Trophoblast cell (in vitro differentiated cells and primary cell): ENCODE measurements at regions not wholly inside any gene's neighbourhood (a gene's known extent, or its start where the extent isn't known, plus 50 kb on each side); places are given as distances from the start of the nearest gene placed in this dataset.

Experiments
- DNase-seq, 2 donors: peaks; one replicate each; pipeline ENCODE4 v3.0.0-alpha.2; 2016
- H2AFZ ChIP-seq: 2 replicates; pipeline ENCODE4 v1.6.1; 2013; ENCODE audit warnings: low read length, moderate library complexity, mild to moderate bottlenecking; ENCODE audit not compliant: insufficient read depth, poor library complexity
- H2AK5ac ChIP-seq: 2 replicates; pipeline ENCODE4 v1.6.1; 2013; ENCODE audit warnings: mild to moderate bottlenecking, low read length
- H2BK120ac ChIP-seq: 2 replicates; pipeline ENCODE4 v1.6.1; 2013; ENCODE audit warnings: low read length, mild to moderate bottlenecking, moderate library complexity; ENCODE audit not compliant: insufficient read depth, poor library complexity
- H2BK12ac ChIP-seq: 2 replicates; pipeline ENCODE4 v1.6.1; 2013; ENCODE audit warnings: mild to moderate bottlenecking, low read length, moderate library complexity
- H2BK5ac ChIP-seq: 2 replicates; pipeline ENCODE4 v1.6.1; 2013; ENCODE audit warnings: low read length, low read depth, moderate library complexity, mild to moderate bottlenecking; ENCODE audit not compliant: poor library complexity
- H3K14ac ChIP-seq: 2 replicates; pipeline ENCODE4 v1.6.1; 2013; ENCODE audit warnings: mild to moderate bottlenecking, low read length
- H3K18ac ChIP-seq: 2 replicates; pipeline ENCODE4 v1.6.1; 2013; ENCODE audit warnings: mild to moderate bottlenecking, low read length
- H3K23ac ChIP-seq: 2 replicates; pipeline ENCODE4 v1.6.1; 2013; ENCODE audit warnings: low read length
- H3K27ac ChIP-seq: 2 replicates; pipeline ENCODE4 v1.5.1; 2013; ENCODE audit warnings: low read depth, mild to moderate bottlenecking, inconsistent platforms, low read length, moderate library complexity
- H3K27me3 ChIP-seq: 2 replicates; pipeline ENCODE4 v1.6.1; 2013; ENCODE audit warnings: inconsistent platforms, mild to moderate bottlenecking, low read length, moderate library complexity; ENCODE audit not compliant: insufficient read depth
- H3K36me3 ChIP-seq, 2 experiments: 1 replicate in 1 of 2; 2 replicates in 1 of 2; pipeline ENCODE4 v1.6.1; 2013; ENCODE audit warnings: low read length in 2 of 2, mild to moderate bottlenecking in 2 of 2, moderate library complexity in 1 of 2; ENCODE audit not compliant: insufficient read depth in 2 of 2, control insufficient read depth in 1 of 2
- H3K4ac ChIP-seq: 2 replicates; pipeline ENCODE4 v1.6.1; 2013; ENCODE audit warnings: low read depth, mild to moderate bottlenecking, low read length, moderate library complexity
- H3K4me1 ChIP-seq, 2 experiments: 1 replicate in 1 of 2; 2 replicates in 1 of 2; pipeline ENCODE4 v1.6.1; 2013; ENCODE audit warnings: low read length in 2 of 2, mild to moderate bottlenecking in 2 of 2, moderate library complexity in 1 of 2; ENCODE audit not compliant: insufficient read depth in 2 of 2, control insufficient read depth in 1 of 2
- H3K4me2 ChIP-seq: 2 replicates; pipeline ENCODE4 v1.6.1; 2013; ENCODE audit warnings: inconsistent platforms, mild to moderate bottlenecking, low read length, moderate library complexity
- H3K4me3 ChIP-seq: 2 replicates; pipeline ENCODE4 v1.5.1; 2013; ENCODE audit warnings: mild to moderate bottlenecking, low read depth, low read length, inconsistent platforms
- H3K79me1 ChIP-seq: one replicate; pipeline ENCODE4 v1.6.1; 2013; ENCODE audit warnings: low read length
- H3K79me2 ChIP-seq: 2 replicates; pipeline ENCODE4 v1.6.1; 2013; ENCODE audit warnings: low read length, mild to moderate bottlenecking; ENCODE audit not compliant: control insufficient read depth, insufficient read depth, poor library complexity
- H3K9ac ChIP-seq: 2 replicates; pipeline ENCODE4 v1.6.1; 2013; ENCODE audit warnings: mild to moderate bottlenecking, low read length
- H3K9me3 ChIP-seq: 2 replicates; pipeline ENCODE4 v1.6.1; 2013; ENCODE audit warnings: low read depth, mild to moderate bottlenecking, control low read depth, inconsistent platforms, low read length; ENCODE audit not compliant: insufficient read depth
- H4K12ac ChIP-seq: 2 replicates; pipeline ENCODE4 v1.6.1; 2013; ENCODE audit warnings: low read depth, mild to moderate bottlenecking, low read length, moderate library complexity
- H4K8ac ChIP-seq: 2 replicates; pipeline ENCODE4 v1.6.1; 2013; ENCODE audit warnings: low read depth, mild to moderate bottlenecking, low read length, moderate library complexity
- H4K91ac ChIP-seq: one replicate; pipeline ENCODE4 v1.6.1; 2013; ENCODE audit warnings: low read depth, mild to moderate bottlenecking, low read length, moderate library complexity
- WGBS: extraction: QIAGEN DNeasy Blood & Tissue Kit; methylation state at CpG from one replicate; pipeline ENCODE4 v1.1.7; 2013; ENCODE audit warnings: missing lambda C conversion rate; ENCODE audit not compliant: insufficient read length, insufficient coverage; ENCODE audit errors: extremely low coverage; 5-methylcytosine and 5-hydroxymethylcytosine counted together

- H3K4ac ChIP-seq, result no peak overlapping the region
- no peak overlapping the region for H2AFZ ChIP-seq
- H4K8ac ChIP-seq, result no peak overlapping the region
- H3K18ac ChIP-seq, result no peak overlapping the region
- H4K12ac ChIP-seq, result no peak overlapping the region
- H3K4me1 ChIP-seq, result no peaks in the 10 kb centered on the region
- no peak overlapping the region for H2BK12ac ChIP-seq
- no peak overlapping the region for H2BK5ac ChIP-seq
- WGBS, result no CpG with 5 or more reads among the region's 2 CpGs
- H3K4me3 ChIP-seq, result no peak overlapping the region
- no peaks in the 10 kb centered on the region for H3K79me1 ChIP-seq
- no peak overlapping the region for H3K23ac ChIP-seq
- H3K27ac ChIP-seq, result no peak overlapping the region
- no peak for DNase-seq
- H3K36me3 ChIP-seq, result no peaks in the 10 kb centered on the region
- H3K9me3 ChIP-seq, result no peaks in the 10 kb centered on the region
- H2BK120ac ChIP-seq, result no peak overlapping the region
- H3K27me3 ChIP-seq, result no peaks in the 10 kb centered on the region
- no peak overlapping the region for H2AK5ac ChIP-seq
- H3K9ac ChIP-seq, result no peak overlapping the region
- H3K14ac ChIP-seq, result no peak overlapping the region
- H3K79me2 ChIP-seq, result no peaks in the 10 kb centered on the region
- no peak overlapping the region for H4K91ac ChIP-seq
- H3K4me2 ChIP-seq, result no peak overlapping the region
Measured at GRCh38 chr14:86166541-86166940, 636.6 kb downstream of the FLRT2 start.

GRCh38 chr14:86153480-86153879, 623.5 kb downstream of the FLRT2 start:
- H3K23ac ChIP-seq, result no peak overlapping the region
- no peak overlapping the region for H4K12ac ChIP-seq
- no peak overlapping the region for H3K4me3 ChIP-seq
- H2AFZ ChIP-seq, result no peak overlapping the region
- no peak overlapping the region for H2AK5ac ChIP-seq
- no peak overlapping the region for H3K27ac ChIP-seq
- H3K79me2 ChIP-seq, result no peaks in the 10 kb centered on the region
- no peak overlapping the region for H3K4ac ChIP-seq
- H4K8ac ChIP-seq, result no peak overlapping the region
- H3K9ac ChIP-seq, result no peak overlapping the region
- no peak overlapping the region for H3K4me2 ChIP-seq
- H3K14ac ChIP-seq, result no peak overlapping the region
- no peaks in the 10 kb centered on the region for H3K27me3 ChIP-seq
- no peaks in the 10 kb centered on the region for H3K9me3 ChIP-seq
- no peaks in the 10 kb centered on the region for H3K36me3 ChIP-seq
- H4K91ac ChIP-seq, result no peak overlapping the region
- H2BK12ac ChIP-seq, result no peak overlapping the region
- H3K79me1 ChIP-seq, result no peaks in the 10 kb centered on the region
- H2BK120ac ChIP-seq, result no peak overlapping the region
- H3K4me1 ChIP-seq, result no peaks in the 10 kb centered on the region
- no peak overlapping the region for H2BK5ac ChIP-seq
- no peak for DNase-seq
- H3K18ac ChIP-seq, result no peak overlapping the region

GRCh38 chr14:86143248-86143647, 613.3 kb downstream of the FLRT2 start:
- Histone ChIP-seq H3K36me3 (no peaks in the 10 kb centered on the region), H2BK12ac (no peak overlapping the region), H3K4ac (no peak overlapping the region), H3K4me3 (no peak overlapping the region), H4K12ac (no peak overlapping the region), H3K9ac (no peak overlapping the region), H4K91ac (no peak overlapping the region), H3K23ac (no peak overlapping the region), H3K79me1 (no peaks in the 10 kb centered on the region), H2AK5ac (no peak overlapping the region), H3K4me1 (no peaks in the 10 kb centered on the region), H3K27me3 (no peaks in the 10 kb centered on the region), H2BK120ac (no peak overlapping the region), H3K18ac (no peak overlapping the region), H3K79me2 (no peaks in the 10 kb centered on the region), H2BK5ac (no peak overlapping the region), H3K27ac (no peak overlapping the region), H3K4me2 (no peak overlapping the region), H3K9me3 (no peaks in the 10 kb centered on the region), H2AFZ (no peak overlapping the region), H3K14ac (no peak overlapping the region), H4K8ac (no peak overlapping the region)
- DNase-seq, result no peak
- WGBS, result no CpG with 5 or more reads among the region's 1 CpG

GRCh38 chr14:86141966-86142365, 612.0 kb downstream of the FLRT2 start:
- Histone ChIP-seq H3K4ac (no peak overlapping the region), H3K9me3 (no peaks in the 10 kb centered on the region), H2BK120ac (no peak overlapping the region), H2BK12ac (no peak overlapping the region), H3K36me3 (no peaks in the 10 kb centered on the region), H2AK5ac (no peak overlapping the region), H4K12ac (no peak overlapping the region), H3K9ac (no peak overlapping the region), H3K23ac (no peak overlapping the region), H3K27ac (no peak overlapping the region), H3K14ac (no peak overlapping the region), H3K4me3 (no peak overlapping the region), H3K79me1 (no peaks in the 10 kb centered on the region), H3K4me1 (no peaks in the 10 kb centered on the region), H3K4me2 (no peak overlapping the region), H4K91ac (no peak overlapping the region), H2AFZ (no peak overlapping the region), H3K79me2 (no peaks in the 10 kb centered on the region), H3K18ac (no peak overlapping the region), H4K8ac (no peak overlapping the region), H2BK5ac (no peak overlapping the region), H3K27me3 (no peaks in the 10 kb centered on the region)
- no peak for DNase-seq
- WGBS, result no CpG with 5 or more reads among the region's 2 CpGs

- H3K4me2 ChIP-seq, result no peak overlapping the region
- H4K91ac ChIP-seq, result no peak overlapping the region
- no peaks in the 10 kb centered on the region for H3K79me2 ChIP-seq
- no peak overlapping the region for H2BK120ac ChIP-seq
- no peaks in the 10 kb centered on the region for H3K36me3 ChIP-seq
- H3K18ac ChIP-seq, result no peak overlapping the region
- H3K4ac ChIP-seq, result no peak overlapping the region
- H2AFZ ChIP-seq, result no peak overlapping the region
- H2BK12ac ChIP-seq, result no peak overlapping the region
- H4K8ac ChIP-seq, result no peak overlapping the region
- H3K9me3 ChIP-seq, result no peaks in the 10 kb centered on the region
- H3K23ac ChIP-seq, result no peak overlapping the region
- H3K79me1 ChIP-seq, result no peaks in the 10 kb centered on the region
- no peaks in the 10 kb centered on the region for H3K4me1 ChIP-seq
- no peak for DNase-seq
- no CpG with 5 or more reads among the region's 1 CpG for WGBS
- no peak overlapping the region for H3K9ac ChIP-seq
- H2AK5ac ChIP-seq, result no peak overlapping the region
- H3K4me3 ChIP-seq, result no peak overlapping the region
- H3K14ac ChIP-seq, result no peak overlapping the region
- no peak overlapping the region for H2BK5ac ChIP-seq
- H3K27me3 ChIP-seq, result no peaks in the 10 kb centered on the region
- no peak overlapping the region for H3K27ac ChIP-seq
- no peak overlapping the region for H4K12ac ChIP-seq
Measured at GRCh38 chr14:86129426-86129825, 599.5 kb downstream of the FLRT2 start.
